ENCODE measurements at regions not wholly inside any gene's neighbourhood (a gene's known extent, or its start where the extent isn't known, plus 50 kb on each side); places are given as distances from the start of the nearest gene placed in this dataset.

DNA sequence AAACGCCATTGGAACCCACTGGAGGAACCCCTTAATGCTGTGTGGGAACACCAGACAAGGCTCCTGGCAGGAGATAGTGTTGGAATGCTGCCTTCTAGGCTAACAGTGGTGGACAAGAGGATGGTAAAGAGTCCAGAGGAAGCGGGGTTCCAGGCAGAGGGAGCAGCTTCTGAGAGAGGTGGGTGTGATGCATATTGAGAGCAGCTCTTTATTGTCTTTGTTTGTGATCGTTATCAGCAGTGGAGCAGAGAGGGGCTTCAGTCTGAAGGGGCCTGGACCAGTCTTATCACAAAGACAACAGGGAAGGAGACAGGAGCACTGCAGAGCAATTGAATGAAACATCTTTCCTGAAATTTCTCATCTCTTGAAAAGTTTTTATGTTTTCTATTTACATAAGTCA is 106.8 kb upstream of the PLET1 start:
- ATAC-seq (replicated peaks) (no peak), DNase-seq (no peak)
- Mint-ChIP-seq H3K4me3 (no peak overlapping the region), H3K27me3 (no peaks in the 10 kb centered on the region), H3K27ac (no peak overlapping the region), H3K36me3 (no peaks in the 10 kb centered on the region), H3K4me1 (no peaks in the 10 kb centered on the region), H3K9me3 (peaks cover 0 to 3% of the 10 kb centered on the region in 2 donors)

GRCh38 chr11:112367895-112368294 is 107.2 kb upstream of the PLET1 start:
- peaks cover 0 to 4% of the 10 kb centered on the region in 2 donors for H3K9me3 Mint-ChIP-seq
- H3K27me3 Mint-ChIP-seq: no peaks in the 10 kb centered on the region
- no peak overlapping the region for H3K4me3 Mint-ChIP-seq
- no peak overlapping the region for H3K27ac Mint-ChIP-seq
- DNase-seq (no peak), ATAC-seq (replicated peaks) (no peak)
- no peaks in the 10 kb centered on the region for H3K36me3 Mint-ChIP-seq
- H3K4me1 Mint-ChIP-seq: no peaks in the 10 kb centered on the region

DNA sequence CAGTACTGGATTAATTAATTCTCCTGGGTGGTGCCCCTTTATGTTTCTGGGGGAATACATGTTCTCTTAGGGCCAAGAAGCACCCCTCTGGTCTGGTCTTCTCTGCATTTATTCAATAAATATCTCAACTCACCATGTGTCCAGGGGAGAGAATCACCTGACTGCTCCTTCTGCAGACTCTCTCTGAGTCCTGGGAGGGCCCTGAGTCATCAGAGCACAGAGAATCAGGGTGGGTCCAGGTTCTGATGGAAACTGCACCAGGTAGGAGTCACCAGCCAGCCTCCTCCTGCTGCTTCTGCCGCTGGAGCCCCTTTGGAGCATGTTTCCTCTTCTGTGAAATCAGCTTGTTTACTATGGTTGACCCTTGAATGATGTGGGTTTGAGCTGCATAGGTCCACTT is 107.7 kb upstream of the PLET1 start:
- no peak for ATAC-seq (replicated peaks)
- H3K4me1 Mint-ChIP-seq: no peaks in the 10 kb centered on the region

GRCh38 chr11:112369374-112369773 is 108.7 kb upstream of the PLET1 start:
- DNase-seq (no peak), ATAC-seq (replicated peaks) (no peak)
- H3K27me3 Mint-ChIP-seq: no peaks in the 10 kb centered on the region
- H3K36me3 Mint-ChIP-seq: no peaks in the 10 kb centered on the region
- no peak overlapping the region for H3K27ac Mint-ChIP-seq
- H3K4me3 Mint-ChIP-seq: no peak overlapping the region
- peaks cover 0 to 5% of the 10 kb centered on the region in 2 donors for H3K9me3 Mint-ChIP-seq
- no peaks in the 10 kb centered on the region for H3K4me1 Mint-ChIP-seq

More for the DNA sequence above, 107.7 kb upstream of the PLET1 start:
- no peaks in the 10 kb centered on the region for H3K36me3 Mint-ChIP-seq
- peaks cover 0 to 5% of the 10 kb centered on the region in 2 donors for H3K9me3 Mint-ChIP-seq
- no peak for DNase-seq
- H3K27me3 Mint-ChIP-seq: no peaks in the 10 kb centered on the region
- H3K27ac Mint-ChIP-seq: no peak overlapping the region
- H3K4me3 Mint-ChIP-seq: no peak overlapping the region

- Mint-ChIP-seq H3K4me1 (no peaks in the 10 kb centered on the region), H3K4me3 (no peak overlapping the region), H3K27me3 (no peaks in the 10 kb centered on the region), H3K27ac (no peak overlapping the region), H3K36me3 (no peaks in the 10 kb centered on the region), H3K9me3 (peaks cover 0 to 5% of the 10 kb centered on the region in 2 donors)
- no peak for DNase-seq
- no peak for ATAC-seq (replicated peaks)
Observed at GRCh38 chr11:112369916-112370315, 109.3 kb upstream of the PLET1 start.

DNA sequence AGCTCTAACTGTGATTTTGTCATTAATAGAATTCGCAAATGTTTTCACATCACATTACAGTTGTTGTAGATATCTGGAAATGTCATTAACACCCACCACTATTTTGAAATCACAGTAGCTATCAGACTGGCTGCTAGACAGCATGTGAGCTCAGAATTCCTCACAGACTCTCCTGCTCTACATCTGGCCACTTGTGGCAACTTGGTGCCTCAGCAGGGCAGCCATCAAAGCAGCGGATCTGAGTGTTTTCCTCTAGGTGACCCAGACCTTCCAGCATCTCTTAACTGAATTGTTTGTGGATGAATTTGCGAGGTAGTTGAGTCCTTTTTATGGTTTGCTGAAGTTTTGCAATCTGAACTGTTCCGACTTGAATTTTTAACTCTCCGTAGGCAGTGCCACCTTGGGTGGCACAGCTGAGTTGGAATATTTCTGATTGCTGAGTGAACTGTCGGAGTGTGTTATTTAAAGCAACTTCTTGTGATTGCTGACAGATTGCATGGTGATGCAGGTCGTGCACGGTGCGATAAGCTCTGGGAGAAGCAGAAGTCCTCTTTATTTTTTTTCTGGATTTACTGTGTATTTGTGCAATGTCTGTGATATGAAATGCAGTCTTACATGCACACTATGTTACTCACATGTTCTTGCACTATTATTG is 114.0 kb upstream of the PLET1 start:
- Mint-ChIP-seq H3K27ac (no peak overlapping the region), H3K9me3 (peaks cover 0 to 7% of the 10 kb centered on the region in 2 donors), H3K36me3 (no peaks in the 10 kb centered on the region), H3K4me1 (no peaks in the 10 kb centered on the region), H3K4me3 (no peak overlapping the region), H3K27me3 (no peaks in the 10 kb centered on the region)
- DNase-seq (no peak), ATAC-seq (replicated peaks) (no peak)

DNA sequence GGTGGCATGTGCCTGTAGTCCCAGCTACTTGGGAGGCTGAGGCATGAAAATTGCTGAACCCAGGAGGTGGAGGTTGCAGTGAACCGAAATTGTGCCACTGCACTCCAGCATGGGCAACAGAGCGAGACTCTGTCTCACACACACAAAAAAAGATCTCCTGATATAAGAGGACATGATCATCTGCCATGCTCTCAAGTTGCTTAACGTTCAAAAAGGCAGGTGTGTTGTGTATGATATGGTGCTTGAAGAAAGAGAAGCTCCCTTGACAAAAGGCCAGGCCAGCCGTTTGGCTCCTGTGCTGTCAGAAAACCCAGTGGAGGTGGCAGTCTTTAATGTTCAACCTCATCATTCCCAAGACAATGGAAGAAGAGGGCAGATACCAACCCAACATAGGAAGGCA is 117.3 kb upstream of the PLET1 start:
- Mint-ChIP-seq H3K4me3 (no peak overlapping the region), H3K27me3 (peaks cover 0 to 2% of the 10 kb centered on the region in 2 donors), H3K27ac (no peak overlapping the region)

GRCh38 chr11:112380464-112380863 is 119.8 kb upstream of the PLET1 start:
- peaks cover under 1 to 3% of the 10 kb centered on the region in 2 donors for H3K9me3 Mint-ChIP-seq
- no peaks in the 10 kb centered on the region for H3K36me3 Mint-ChIP-seq
- H3K4me3 Mint-ChIP-seq: no peak overlapping the region
- no peak for DNase-seq
- ATAC-seq (replicated peaks): no peak
- no peaks in the 10 kb centered on the region for H3K4me1 Mint-ChIP-seq
- no peak overlapping the region for H3K27ac Mint-ChIP-seq
- peaks cover 0 to 6% of the 10 kb centered on the region in 2 donors for H3K27me3 Mint-ChIP-seq

More for the DNA sequence above, 117.3 kb upstream of the PLET1 start:
- Mint-ChIP-seq H3K9me3 (peaks cover 0 to 2% of the 10 kb centered on the region in 2 donors), H3K36me3 (no peaks in the 10 kb centered on the region), H3K4me1 (no peaks in the 10 kb centered on the region)
- ATAC-seq (replicated peaks) (no peak), DNase-seq (no peak)

DNA sequence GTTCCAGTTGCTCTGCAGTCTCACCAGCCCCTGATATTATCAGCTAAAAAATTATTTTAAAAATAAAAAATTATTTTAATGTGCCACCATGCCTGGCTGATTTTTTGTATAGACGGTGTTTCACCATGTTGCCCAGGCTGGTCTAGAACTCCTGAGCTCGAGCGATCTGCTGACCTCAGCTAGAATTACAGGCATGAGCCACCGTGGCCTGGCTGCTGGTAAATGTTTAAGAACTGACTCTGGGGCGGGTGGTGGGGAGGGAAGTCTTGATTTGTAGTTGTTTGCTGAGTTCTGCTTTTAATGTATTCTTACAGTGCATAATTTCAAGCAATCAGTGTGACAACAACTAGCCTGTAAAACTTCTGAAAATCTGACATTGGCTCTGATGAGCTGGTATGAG is 120.9 kb upstream of the PLET1 start:
- Mint-ChIP-seq H3K27ac (no peak overlapping the region), H3K9me3 (peaks cover 6 to 7% of the 10 kb centered on the region in 2 donors), H3K4me1 (no peaks in the 10 kb centered on the region), H3K27me3 (peaks cover 0 to 6% of the 10 kb centered on the region in 2 donors), H3K36me3 (no peaks in the 10 kb centered on the region), H3K4me3 (no peak overlapping the region)
- no peak for ATAC-seq (replicated peaks)
- DNase-seq: no peak

GRCh38 chr11:112382561-112382960 is 121.9 kb upstream of the PLET1 start:
- Mint-ChIP-seq H3K4me1 (no peaks in the 10 kb centered on the region), H3K36me3 (no peaks in the 10 kb centered on the region), H3K27me3 (peaks cover 0 to 6% of the 10 kb centered on the region in 2 donors), H3K9me3 (peaks cover 7 to 8% of the 10 kb centered on the region in 2 donors), H3K27ac (no peak overlapping the region), H3K4me3 (no peak overlapping the region)
- DNase-seq (no peak), ATAC-seq (replicated peaks) (no peak)

DNA sequence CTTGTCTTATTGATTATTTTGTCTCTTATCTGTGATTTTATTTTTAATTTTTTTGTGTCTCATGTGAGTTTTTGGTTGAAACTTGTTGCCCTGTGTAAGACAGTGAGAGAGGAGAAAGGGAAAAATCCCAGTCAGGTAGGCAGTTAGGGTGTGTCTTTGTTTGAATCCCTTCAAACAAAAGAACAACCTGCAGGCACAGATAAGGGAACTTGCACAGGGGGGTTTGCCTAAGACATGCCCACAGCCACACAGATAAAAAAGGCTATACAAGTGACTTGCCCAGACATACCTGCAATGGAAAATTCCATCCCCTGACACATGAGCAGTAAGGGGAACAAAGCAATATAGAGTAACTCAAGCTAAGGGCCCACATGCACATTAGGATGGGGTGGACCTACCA is 127.8 kb upstream of the PLET1 start:
- Mint-ChIP-seq H3K27me3 (peaks cover 0 to 5% of the 10 kb centered on the region in 2 donors), H3K27ac (no peak overlapping the region), H3K36me3 (peaks cover 0 to 3% of the 10 kb centered on the region in 2 donors), H3K4me1 (no peaks in the 10 kb centered on the region), H3K9me3 (peaks cover 9 to 14% of the 10 kb centered on the region in 2 donors), H3K4me3 (no peak overlapping the region)
- no peak for DNase-seq
- no peak for ATAC-seq (replicated peaks)

DNA sequence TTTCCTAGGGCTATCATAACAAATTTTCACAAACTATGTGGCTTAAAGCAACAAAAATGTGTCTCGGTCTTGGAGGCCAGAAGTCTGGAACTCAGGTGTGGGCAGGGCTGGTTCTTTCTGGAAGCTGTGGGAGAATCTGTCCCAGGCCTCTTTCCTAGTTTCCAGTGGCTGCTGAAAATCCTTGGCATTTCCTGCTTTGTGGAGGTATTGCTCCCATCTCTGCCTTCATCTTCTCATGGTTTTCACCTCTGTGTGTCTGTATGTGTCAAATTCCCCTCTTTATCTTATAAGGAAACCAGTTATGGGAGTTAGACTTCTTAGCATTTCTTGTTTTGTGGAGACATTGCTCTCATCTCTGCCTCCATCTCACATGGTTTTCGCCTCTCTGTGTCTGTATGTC is 130.4 kb upstream of the PLET1 start:
- H3K36me3 Mint-ChIP-seq: peaks cover 0 to 3% of the 10 kb centered on the region in 2 donors
- no peak overlapping the region for H3K4me3 Mint-ChIP-seq
- H3K9me3 Mint-ChIP-seq: peaks cover 6 to 7% of the 10 kb centered on the region in 2 donors
- no peaks in the 10 kb centered on the region for H3K4me1 Mint-ChIP-seq
- no peak for DNase-seq
- peaks cover 0 to 5% of the 10 kb centered on the region in 2 donors for H3K27me3 Mint-ChIP-seq
- ATAC-seq (replicated peaks): no peak
- no peak overlapping the region for H3K27ac Mint-ChIP-seq

- no peak for ATAC-seq (replicated peaks)
- Mint-ChIP-seq H3K36me3 (peaks cover 0 to 3% of the 10 kb centered on the region in 2 donors), H3K9me3 (peaks cover 2 to 6% of the 10 kb centered on the region in 2 donors), H3K27ac (no peak overlapping the region), H3K27me3 (peaks cover 0 to 5% of the 10 kb centered on the region in 2 donors), H3K4me3 (no peak overlapping the region), H3K4me1 (no peaks in the 10 kb centered on the region)
- DNase-seq: no peak
Observed at GRCh38 chr11:112392904-112393303, 132.2 kb upstream of the PLET1 start.

DNA sequence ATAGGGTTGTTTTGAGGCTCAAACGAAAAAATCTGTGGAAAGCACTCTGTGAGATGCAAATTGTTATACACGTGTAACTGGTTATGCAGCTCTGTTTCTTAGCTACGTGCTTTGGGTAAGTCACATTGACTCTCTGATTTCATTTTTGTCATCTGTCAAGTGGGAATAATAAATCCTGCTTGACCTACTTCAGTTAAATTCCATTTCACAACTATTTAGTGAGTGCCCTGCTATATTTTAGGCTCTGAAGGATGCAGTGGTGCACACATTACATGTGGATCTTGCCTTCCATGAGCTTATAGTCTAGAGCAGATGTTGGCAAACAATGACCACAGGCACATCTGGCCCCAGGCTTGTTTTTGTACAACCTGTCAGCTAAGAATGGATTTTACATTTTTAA is 133.6 kb upstream of the PLET1 start:
- H3K4me3 Mint-ChIP-seq: no peak overlapping the region

GRCh38 chr11:112396076-112396475 is 135.4 kb upstream of the PLET1 start:
- no peak for DNase-seq
- ATAC-seq (replicated peaks): no peak
- Mint-ChIP-seq H3K27me3 (peaks cover 0 to 5% of the 10 kb centered on the region in 2 donors), H3K4me3 (no peak overlapping the region), H3K9me3 (no peaks in the 10 kb centered on the region), H3K36me3 (no peaks in the 10 kb centered on the region), H3K4me1 (no peaks in the 10 kb centered on the region), H3K27ac (no peak overlapping the region)

More for the DNA sequence above, 133.6 kb upstream of the PLET1 start:
- ATAC-seq (replicated peaks) (no peak), DNase-seq (no peak)
- H3K4me1 Mint-ChIP-seq: no peaks in the 10 kb centered on the region
- no peaks in the 10 kb centered on the region for H3K36me3 Mint-ChIP-seq
- H3K27me3 Mint-ChIP-seq: peaks cover 0 to 5% of the 10 kb centered on the region in 2 donors
- no peak overlapping the region for H3K27ac Mint-ChIP-seq
- H3K9me3 Mint-ChIP-seq: no peaks in the 10 kb centered on the region
